Lower leg skin (tissue), 4 donors: ENCODE measurements at regions not wholly inside any gene's neighbourhood (a gene's known extent, or its start where the extent isn't known, plus 50 kb on each side); places are given as distances from the start of the nearest gene placed in this dataset.

Experiments used
- DNase-seq, 2 donors: peaks; one replicate each; pipeline ENCODE4 v3.0.0-alpha.2; 2019; ENCODE audit warnings: low spot score in 2 of 2
- H3K4me3 ChIP-seq: fragments of 200-600 bp; sonication (generic); 2 replicates; pipeline ENCODE4 v1.5.1; 2017; ENCODE audit warnings: mild to moderate bottlenecking, low read depth; ENCODE audit not compliant: poor library complexity, severe bottlenecking
- CTCF ChIP-seq, 3 donors: fragments of 450-650 bp; IDR thresholded peaks; one replicate each; pipeline ENCODE4 v1.5.1; 2016; ENCODE audit warnings: antibody characterized with exemption in 3 of 3, mild to moderate bottlenecking in 3 of 3, moderate library complexity in 2 of 3
- POLR2A ChIP-seq, 2 donors: fragments of 450-650 bp; IDR thresholded peaks; one replicate each; pipeline ENCODE4 v1.6.1; 2016 to 2017; ENCODE audit warnings: antibody characterized with exemption in 2 of 2, mild to moderate bottlenecking in 1 of 2, moderate library complexity in 1 of 2
- WGBS, 2 donors: methylation state at CpG; one replicate each; pipeline ENCODE4 v1.1.5; 2018; 5-methylcytosine and 5-hydroxymethylcytosine counted together
- intact Hi-C: fragments of 100-400 bp; cut with DNase I; formaldehyde crosslinking; loops from one replicate; pipeline ENCODE4 v1.15.0; 2023; ENCODE audit warnings: low total_unique reads

DNA sequence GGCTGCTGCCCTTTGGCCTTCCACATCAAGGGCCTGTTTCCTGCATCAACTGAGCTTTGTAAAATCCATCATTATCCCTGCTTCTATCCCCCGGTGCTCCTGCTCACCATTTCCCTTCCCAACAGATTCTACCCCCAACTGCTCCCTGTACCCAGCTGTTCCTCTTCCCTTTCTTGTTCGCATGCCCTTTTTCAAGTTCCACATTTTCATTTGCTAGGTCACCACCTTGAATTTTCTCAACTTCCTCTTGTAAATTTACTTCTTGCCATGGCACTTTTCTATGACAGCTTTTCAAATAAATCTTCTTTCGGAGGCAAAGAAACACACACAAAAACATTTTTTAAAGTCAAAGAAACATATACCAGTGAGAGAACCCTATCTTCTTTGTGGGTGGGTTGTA, 330.5 kb upstream of the ADGRL2 start:
- WGBS, 2 donors: 81 to 84% methylated on average over 3 of the region's 3 CpGs
- H3K4me3 ChIP-seq: no peak overlapping the region
- TF ChIP-seq POLR2A (IDR thresholded peaks at IDR 0.05) (no peak), CTCF (IDR thresholded peaks at IDR 0.05) (no peak)
- DNase-seq: no peak
- intact Hi-C loops: no loop called here

DNA sequence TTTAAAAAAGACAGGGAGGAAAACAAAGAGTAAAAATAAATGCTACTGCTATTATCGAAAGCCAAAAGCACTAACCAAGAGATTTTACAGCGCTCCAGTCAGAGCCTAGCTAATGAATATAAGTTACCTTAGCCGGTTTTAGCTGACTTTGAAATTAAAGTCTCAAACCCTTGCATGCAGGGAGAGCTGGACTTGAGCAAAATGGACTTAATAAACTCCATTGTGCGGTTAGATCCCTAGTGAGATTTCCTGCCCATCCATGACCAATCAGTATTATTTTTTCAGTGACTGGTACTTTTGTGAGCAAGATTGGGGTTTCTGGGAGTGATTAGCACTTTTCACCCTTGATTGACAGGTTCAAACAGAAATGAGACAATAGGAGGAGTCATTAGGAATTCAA, 333.4 kb upstream of the ADGRL2 start:
- H3K4me3 ChIP-seq: no peak overlapping the region
- DNase-seq: no peak
- 89 to 93% methylated on average over 4 of the region's 4 CpGs for WGBS, 2 donors
- no peak for TF ChIP-seq POLR2A (IDR thresholded peaks at IDR 0.05)
- no peak for TF ChIP-seq CTCF (IDR thresholded peaks at IDR 0.05)
- intact Hi-C loops: no loop called here

GRCh38 chr1:81466961-81467360, 333.8 kb upstream of the ADGRL2 start:
- no peak for TF ChIP-seq POLR2A (IDR thresholded peaks at IDR 0.05)
- TF ChIP-seq CTCF (IDR thresholded peaks at IDR 0.05): no peak
- WGBS, 2 donors: 83 to 84% methylated on average over 4 of the region's 4 CpGs
- no peak for DNase-seq
- intact Hi-C loops: no loop called here
- no peak overlapping the region for H3K4me3 ChIP-seq

- 65 to 67% methylated on average over 8 of the region's 8 CpGs for WGBS, 2 donors
- intact Hi-C loops: no loop called here
- TF ChIP-seq CTCF (IDR thresholded peaks at IDR 0.05) (no peak), POLR2A (IDR thresholded peaks at IDR 0.05) (no peak)
- H3K4me3 ChIP-seq: no peak overlapping the region
- no peak for DNase-seq
Observed at GRCh38 chr1:81463936-81464837, 336.5 kb upstream of the ADGRL2 start.

GRCh38 chr1:81459043-81459442, 341.7 kb upstream of the ADGRL2 start:
- intact Hi-C loops: no loop called here
- TF ChIP-seq POLR2A (IDR thresholded peaks at IDR 0.05) (no peak), CTCF (IDR thresholded peaks at IDR 0.05) (no peak)
- DNase-seq: no peak
- H3K4me3 ChIP-seq: no peak overlapping the region

GRCh38 chr1:81458186-81458585, 342.5 kb upstream of the ADGRL2 start:
- TF ChIP-seq CTCF (IDR thresholded peaks at IDR 0.05) (no peak), POLR2A (IDR thresholded peaks at IDR 0.05) (no peak)
- intact Hi-C loops: no loop called here
- H3K4me3 ChIP-seq: no peak overlapping the region
- DNase-seq: no peak
- 68 to 75% methylated on average over 4 of the region's 4 CpGs for WGBS, 2 donors
